Peyer's patch (tissue), 4 donors: ENCODE measurements at regions not wholly inside any gene's neighbourhood (a gene's known extent, or its start where the extent isn't known, plus 50 kb on each side); places are given as distances from the start of the nearest gene placed in this dataset.

ENCODE experiments used
- POLR2A ChIP-seq, 2 donors: fragments of 450-650 bp; IDR thresholded peaks; one replicate each; pipeline ENCODE4 v1.5.1; 2017; ENCODE audit warnings: antibody characterized with exemption in 2 of 2, mild to moderate bottlenecking in 2 of 2, moderate library complexity in 2 of 2
- TF ChIP-seq, protein P1 (sequence below), 6 experiments: fragments of 450-650 bp in 4 of 6; fragments of 200-600 bp in 2 of 6; sonication (generic) in 1 of 6; IDR thresholded peaks; one replicate each; pipeline ENCODE4 v1.5.1; 2017 to 2019; ENCODE audit warnings: antibody characterized with exemption in 6 of 6, mild to moderate bottlenecking in 3 of 6, moderate library complexity in 1 of 6

DNA sequence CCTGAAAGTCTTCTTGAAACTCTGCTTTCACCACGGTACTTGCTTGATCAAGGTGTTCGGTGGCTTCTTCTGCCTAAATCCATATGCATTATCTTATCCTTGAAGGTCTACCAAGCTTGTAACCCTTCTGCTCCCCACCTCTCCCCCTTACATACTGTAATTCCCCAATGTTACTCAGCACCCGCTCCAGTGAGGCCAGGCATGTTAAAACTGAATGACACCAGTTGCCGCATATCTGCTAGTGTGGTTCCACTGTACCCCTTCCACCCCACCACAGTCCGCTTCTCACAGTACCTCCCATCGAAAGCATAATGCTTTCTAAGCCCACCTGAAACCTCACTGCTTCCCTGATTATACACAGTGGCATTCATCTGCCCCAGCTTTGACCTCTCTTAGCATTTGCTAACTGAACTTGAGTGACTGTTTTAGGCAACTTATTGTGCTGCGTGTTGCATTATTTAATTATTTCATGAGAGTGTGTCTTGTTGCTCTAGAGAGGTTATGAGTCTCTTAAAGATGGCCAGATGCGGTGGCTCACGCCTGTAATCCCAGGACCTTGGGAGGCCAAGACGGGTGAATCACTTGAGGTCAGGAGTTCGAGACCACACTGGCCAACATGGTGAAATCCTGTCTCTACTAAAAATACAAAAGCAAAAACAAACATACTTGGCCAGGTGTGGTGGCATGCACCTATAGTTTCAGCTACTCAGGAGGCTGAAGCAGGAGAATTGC, 87.6 kb upstream of the MBNL2 start:
- TF ChIP-seq, protein P1, sequence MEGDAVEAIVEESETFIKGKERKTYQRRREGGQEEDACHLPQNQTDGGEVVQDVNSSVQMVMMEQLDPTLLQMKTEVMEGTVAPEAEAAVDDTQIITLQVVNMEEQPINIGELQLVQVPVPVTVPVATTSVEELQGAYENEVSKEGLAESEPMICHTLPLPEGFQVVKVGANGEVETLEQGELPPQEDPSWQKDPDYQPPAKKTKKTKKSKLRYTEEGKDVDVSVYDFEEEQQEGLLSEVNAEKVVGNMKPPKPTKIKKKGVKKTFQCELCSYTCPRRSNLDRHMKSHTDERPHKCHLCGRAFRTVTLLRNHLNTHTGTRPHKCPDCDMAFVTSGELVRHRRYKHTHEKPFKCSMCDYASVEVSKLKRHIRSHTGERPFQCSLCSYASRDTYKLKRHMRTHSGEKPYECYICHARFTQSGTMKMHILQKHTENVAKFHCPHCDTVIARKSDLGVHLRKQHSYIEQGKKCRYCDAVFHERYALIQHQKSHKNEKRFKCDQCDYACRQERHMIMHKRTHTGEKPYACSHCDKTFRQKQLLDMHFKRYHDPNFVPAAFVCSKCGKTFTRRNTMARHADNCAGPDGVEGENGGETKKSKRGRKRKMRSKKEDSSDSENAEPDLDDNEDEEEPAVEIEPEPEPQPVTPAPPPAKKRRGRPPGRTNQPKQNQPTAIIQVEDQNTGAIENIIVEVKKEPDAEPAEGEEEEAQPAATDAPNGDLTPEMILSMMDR (IDR thresholded peaks at IDR 0.05): no peak
- TF ChIP-seq POLR2A (IDR thresholded peaks at IDR 0.05): no peak
